ENCODE measurements at regions not wholly inside any gene's neighbourhood (a gene's known extent, or its start where the extent isn't known, plus 50 kb on each side); places are given as distances from the start of the nearest gene placed in this dataset.

- H3K4me1 ChIP-seq (ENCODE audit: insufficient read depth, low read length): no peaks in the 10 kb centered on the region
- H2AFZ ChIP-seq (ENCODE audit: low read length): no peak overlapping the region
- H4K20me1 ChIP-seq (ENCODE audit: insufficient read depth, low read length): no peaks in the 10 kb centered on the region
- H3K27me3 ChIP-seq (ENCODE audit: insufficient read depth, low read length): no peaks in the 10 kb centered on the region
- H3K4me3 ChIP-seq (ENCODE audit: insufficient read depth, low read length): no peak overlapping the region
- no peak overlapping the region for H3K27ac ChIP-seq (ENCODE audit: low read depth, low read length)
- H3K79me2 ChIP-seq (ENCODE audit: insufficient read depth, low read length): no peaks in the 10 kb centered on the region
- TF ChIP-seq, protein P1, sequence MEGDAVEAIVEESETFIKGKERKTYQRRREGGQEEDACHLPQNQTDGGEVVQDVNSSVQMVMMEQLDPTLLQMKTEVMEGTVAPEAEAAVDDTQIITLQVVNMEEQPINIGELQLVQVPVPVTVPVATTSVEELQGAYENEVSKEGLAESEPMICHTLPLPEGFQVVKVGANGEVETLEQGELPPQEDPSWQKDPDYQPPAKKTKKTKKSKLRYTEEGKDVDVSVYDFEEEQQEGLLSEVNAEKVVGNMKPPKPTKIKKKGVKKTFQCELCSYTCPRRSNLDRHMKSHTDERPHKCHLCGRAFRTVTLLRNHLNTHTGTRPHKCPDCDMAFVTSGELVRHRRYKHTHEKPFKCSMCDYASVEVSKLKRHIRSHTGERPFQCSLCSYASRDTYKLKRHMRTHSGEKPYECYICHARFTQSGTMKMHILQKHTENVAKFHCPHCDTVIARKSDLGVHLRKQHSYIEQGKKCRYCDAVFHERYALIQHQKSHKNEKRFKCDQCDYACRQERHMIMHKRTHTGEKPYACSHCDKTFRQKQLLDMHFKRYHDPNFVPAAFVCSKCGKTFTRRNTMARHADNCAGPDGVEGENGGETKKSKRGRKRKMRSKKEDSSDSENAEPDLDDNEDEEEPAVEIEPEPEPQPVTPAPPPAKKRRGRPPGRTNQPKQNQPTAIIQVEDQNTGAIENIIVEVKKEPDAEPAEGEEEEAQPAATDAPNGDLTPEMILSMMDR (IDR thresholded peaks at IDR 0.05; ENCODE audit: extremely low read depth, low read depth, low read length): no peak
- H3K9me3 ChIP-seq (ENCODE audit: low read depth, low read length): no peaks in the 10 kb centered on the region
- H3K36me3 ChIP-seq (ENCODE audit: insufficient read depth, low read length): no peaks in the 10 kb centered on the region
- DNase-seq (ENCODE audit: insufficient read length, low spot score, missing footprints): no peak
- H3K4me2 ChIP-seq (ENCODE audit: insufficient read depth, low read length): no peak overlapping the region
Observed at GRCh38 chr1:193856261-193856660, 669.8 kb upstream of the B3GALT2 start.

DNA sequence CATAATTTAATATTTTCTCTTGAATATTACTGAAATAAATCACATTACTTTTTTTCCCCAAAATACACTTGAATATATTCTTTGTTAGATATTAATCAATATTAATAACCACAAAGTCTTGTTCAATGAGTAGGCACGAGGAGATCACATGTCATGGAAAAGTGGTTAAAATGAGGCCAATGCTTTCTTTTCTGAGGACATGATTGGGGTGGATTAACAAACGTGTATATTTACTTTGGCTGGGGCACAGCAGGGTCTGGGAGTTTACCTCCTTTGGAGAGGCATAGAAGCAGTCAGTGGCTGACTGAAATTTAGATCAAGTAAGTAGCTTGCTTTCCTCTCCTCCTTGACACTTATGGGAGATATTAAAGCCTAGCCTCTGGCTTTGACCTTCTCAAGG is 664.3 kb upstream of the B3GALT2 start:
- H3K79me2 ChIP-seq (ENCODE audit: insufficient read depth, low read length): no peaks in the 10 kb centered on the region

GRCh38 chr1:193846876-193847604 is 660.6 kb upstream of the B3GALT2 start:
- Histone ChIP-seq H3K4me3 (ENCODE audit: insufficient read depth, low read length) (no peak overlapping the region), H2AFZ (ENCODE audit: low read length) (no peak overlapping the region), H4K20me1 (ENCODE audit: insufficient read depth, low read length) (no peaks in the 10 kb centered on the region), H3K9me3 (ENCODE audit: low read depth, low read length) (peaks cover 2% of the 10 kb centered on the region), H3K4me2 (ENCODE audit: insufficient read depth, low read length) (no peak overlapping the region), H3K27ac (ENCODE audit: low read depth, low read length) (no peak overlapping the region), H3K4me1 (ENCODE audit: insufficient read depth, low read length) (no peaks in the 10 kb centered on the region), H3K79me2 (ENCODE audit: insufficient read depth, low read length) (no peaks in the 10 kb centered on the region), H3K36me3 (ENCODE audit: insufficient read depth, low read length) (no peaks in the 10 kb centered on the region), H3K27me3 (ENCODE audit: insufficient read depth, low read length) (no peaks in the 10 kb centered on the region)
- DNase-seq (ENCODE audit: insufficient read length, low spot score, missing footprints): no peak
- TF ChIP-seq, protein P1 (IDR thresholded peaks at IDR 0.05; ENCODE audit: extremely low read depth, low read depth, low read length): no peak

More for the DNA sequence above, 664.3 kb upstream of the B3GALT2 start:
- Histone ChIP-seq H3K27ac (ENCODE audit: low read depth, low read length) (no peak overlapping the region), H3K4me2 (ENCODE audit: insufficient read depth, low read length) (no peak overlapping the region), H3K4me1 (ENCODE audit: insufficient read depth, low read length) (no peaks in the 10 kb centered on the region), H2AFZ (ENCODE audit: low read length) (no peak overlapping the region), H4K20me1 (ENCODE audit: insufficient read depth, low read length) (no peaks in the 10 kb centered on the region), H3K36me3 (ENCODE audit: insufficient read depth, low read length) (no peaks in the 10 kb centered on the region), H3K27me3 (ENCODE audit: insufficient read depth, low read length) (no peaks in the 10 kb centered on the region), H3K9me3 (ENCODE audit: low read depth, low read length) (no peaks in the 10 kb centered on the region), H3K4me3 (ENCODE audit: insufficient read depth, low read length) (no peak overlapping the region)
- no peak for DNase-seq (ENCODE audit: insufficient read length, low spot score, missing footprints)
- TF ChIP-seq, protein P1 (IDR thresholded peaks at IDR 0.05; ENCODE audit: extremely low read depth, low read depth, low read length): no peak

- DNase-seq (ENCODE audit: insufficient read length, low spot score, missing footprints): no peak
- H3K4me1 ChIP-seq (ENCODE audit: insufficient read depth, low read length): no peaks in the 10 kb centered on the region
- H3K9me3 ChIP-seq (ENCODE audit: low read depth, low read length): peaks cover 2% of the 10 kb centered on the region
- H3K4me3 ChIP-seq (ENCODE audit: insufficient read depth, low read length): no peak overlapping the region
- H3K27ac ChIP-seq (ENCODE audit: low read depth, low read length): no peak overlapping the region
- no peak overlapping the region for H3K4me2 ChIP-seq (ENCODE audit: insufficient read depth, low read length)
- H3K36me3 ChIP-seq (ENCODE audit: insufficient read depth, low read length): no peaks in the 10 kb centered on the region
- H3K27me3 ChIP-seq (ENCODE audit: insufficient read depth, low read length): no peaks in the 10 kb centered on the region
- TF ChIP-seq, protein P1 (IDR thresholded peaks at IDR 0.05; ENCODE audit: extremely low read depth, low read depth, low read length): no peak
- no peaks in the 10 kb centered on the region for H3K79me2 ChIP-seq (ENCODE audit: insufficient read depth, low read length)
- no peak overlapping the region for H2AFZ ChIP-seq (ENCODE audit: low read length)
- H4K20me1 ChIP-seq (ENCODE audit: insufficient read depth, low read length): no peaks in the 10 kb centered on the region
Observed at GRCh38 chr1:193846411-193846810, 660.0 kb upstream of the B3GALT2 start.

Measured in osteoblast (primary cell).